HCT116 (cell line): ENCODE measurements at regions not wholly inside any gene's neighbourhood (a gene's known extent, or its start where the extent isn't known, plus 50 kb on each side); places are given as distances from the start of the nearest gene placed in this dataset.

Experiments
- EZH2 ChIP-seq: fragments of 200-600 bp; sonication (generic); IDR thresholded peaks from 2 replicates; pipeline ENCODE4 v1.6.1; 2017; ENCODE audit warnings: antibody characterized with exemption, mixed run types
- EZH2phosphoT487 ChIP-seq: fragments of 200-600 bp; IDR thresholded peaks from 2 replicates; pipeline ENCODE4 v1.6.1; 2018; ENCODE audit warnings: antibody characterized with exemption, borderline replicate concordance
- POLR2A ChIP-seq: IDR thresholded peaks from 2 replicates; pipeline ENCODE4 v1.7.0; 2011; ENCODE audit warnings: borderline replicate concordance; ENCODE audit not compliant: insufficient read depth, insufficient read length; ENCODE audit errors: extremely low read depth
- POLR2AphosphoS5 ChIP-seq: IDR thresholded peaks from 2 replicates; pipeline ENCODE4 v1.6.1; 2011; ENCODE audit warnings: mild to moderate bottlenecking, low read depth, low read length, moderate library complexity
- RAD21 ChIP-seq: IDR thresholded peaks from 2 replicates; pipeline ENCODE4 v1.6.1; 2012; ENCODE audit warnings: low read depth, mild to moderate bottlenecking
- SIN3A ChIP-seq: IDR thresholded peaks from 2 replicates; pipeline ENCODE4 v1.6.1; 2012; ENCODE audit warnings: low read depth
- SP1 ChIP-seq: IDR thresholded peaks from 2 replicates; pipeline ENCODE4 v1.6.1; 2012; ENCODE audit warnings: low read depth
- ZFX ChIP-seq: fragments of 450-650 bp; IDR thresholded peaks from 2 replicates; pipeline ENCODE4 v1.6.1; 2017
- TF ChIP-seq, protein P1 (sequence below), 3 experiments: fragments of 200-600 bp in 1 of 3; sonication (generic) in 1 of 3; IDR thresholded peaks in 2 of 3; conservative IDR thresholded peaks in 1 of 3; 2 replicates each; pipeline ENCODE4 v1.5.1; 2012 to 2017; ENCODE audit warnings: low read depth in 2 of 3, low read length in 2 of 3, antibody characterized with exemption in 1 of 3, borderline replicate concordance in 1 of 3, control low read depth in 1 of 3, mild to moderate bottlenecking in 1 of 3, mixed read lengths in 1 of 3, mixed run types in 1 of 3, moderate library complexity in 1 of 3; ENCODE audit not compliant: insufficient read depth in 1 of 3
- TF ChIP-seq, protein P2 (sequence below): IDR thresholded peaks from 2 replicates; pipeline ENCODE4 v1.6.1; 2012; ENCODE audit warnings: low read depth
- TF ChIP-seq, protein P3 (sequence below): IDR thresholded peaks from 2 replicates; pipeline ENCODE4 v1.6.1; 2012

DNA sequence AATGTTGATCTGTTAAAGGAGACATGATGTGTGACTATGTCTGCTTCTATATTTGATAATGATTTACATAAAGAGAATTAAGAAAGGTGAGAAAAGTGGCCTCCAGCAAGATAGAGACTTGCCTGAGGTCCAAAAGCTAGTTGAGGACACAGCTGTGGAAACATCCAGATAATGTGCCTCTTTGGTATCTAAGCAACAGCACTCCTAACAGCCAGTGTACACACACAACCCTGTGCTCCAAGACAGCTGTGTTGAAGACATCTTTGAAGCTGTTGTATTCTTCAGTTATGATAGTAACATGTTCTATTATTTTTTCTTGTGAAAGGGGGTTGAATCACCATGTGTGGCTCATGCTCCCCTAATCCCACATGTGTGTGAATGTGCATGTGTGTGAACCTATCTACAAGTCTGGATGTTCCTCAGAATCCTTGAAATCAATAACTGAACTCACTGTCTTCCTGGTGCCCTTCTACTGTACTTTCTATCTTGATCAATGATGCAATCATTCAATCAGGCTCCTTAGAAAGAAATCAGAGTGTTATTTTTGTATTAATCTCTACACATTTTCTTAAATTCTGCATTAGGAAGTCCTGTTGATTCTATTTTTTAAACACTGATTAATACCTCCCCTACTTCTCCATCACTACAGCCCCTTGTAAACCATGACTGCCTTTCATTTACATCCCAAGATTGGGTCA lies 116.7 kb upstream of the SSTR4 start:
- TF ChIP-seq POLR2AphosphoS5 (no peak), RAD21 (no peak), EZH2 (no peak), POLR2A (no peak), ZFX (no peak), SP1 (no peak), SIN3A (no peak), EZH2phosphoT487 (no peak)
- TF ChIP-seq, protein P1, sequence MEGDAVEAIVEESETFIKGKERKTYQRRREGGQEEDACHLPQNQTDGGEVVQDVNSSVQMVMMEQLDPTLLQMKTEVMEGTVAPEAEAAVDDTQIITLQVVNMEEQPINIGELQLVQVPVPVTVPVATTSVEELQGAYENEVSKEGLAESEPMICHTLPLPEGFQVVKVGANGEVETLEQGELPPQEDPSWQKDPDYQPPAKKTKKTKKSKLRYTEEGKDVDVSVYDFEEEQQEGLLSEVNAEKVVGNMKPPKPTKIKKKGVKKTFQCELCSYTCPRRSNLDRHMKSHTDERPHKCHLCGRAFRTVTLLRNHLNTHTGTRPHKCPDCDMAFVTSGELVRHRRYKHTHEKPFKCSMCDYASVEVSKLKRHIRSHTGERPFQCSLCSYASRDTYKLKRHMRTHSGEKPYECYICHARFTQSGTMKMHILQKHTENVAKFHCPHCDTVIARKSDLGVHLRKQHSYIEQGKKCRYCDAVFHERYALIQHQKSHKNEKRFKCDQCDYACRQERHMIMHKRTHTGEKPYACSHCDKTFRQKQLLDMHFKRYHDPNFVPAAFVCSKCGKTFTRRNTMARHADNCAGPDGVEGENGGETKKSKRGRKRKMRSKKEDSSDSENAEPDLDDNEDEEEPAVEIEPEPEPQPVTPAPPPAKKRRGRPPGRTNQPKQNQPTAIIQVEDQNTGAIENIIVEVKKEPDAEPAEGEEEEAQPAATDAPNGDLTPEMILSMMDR (IDR thresholded peaks at IDR 0.05 in 2 of 3, conservative IDR thresholded peaks at IDR 0.05 in 1 of 3; ENCODE audit: borderline replicate concordance in 1 of 3, insufficient read depth in 1 of 3, low read depth in 2 of 3, low read length in 2 of 3) = no peak
- TF ChIP-seq, protein P2, sequence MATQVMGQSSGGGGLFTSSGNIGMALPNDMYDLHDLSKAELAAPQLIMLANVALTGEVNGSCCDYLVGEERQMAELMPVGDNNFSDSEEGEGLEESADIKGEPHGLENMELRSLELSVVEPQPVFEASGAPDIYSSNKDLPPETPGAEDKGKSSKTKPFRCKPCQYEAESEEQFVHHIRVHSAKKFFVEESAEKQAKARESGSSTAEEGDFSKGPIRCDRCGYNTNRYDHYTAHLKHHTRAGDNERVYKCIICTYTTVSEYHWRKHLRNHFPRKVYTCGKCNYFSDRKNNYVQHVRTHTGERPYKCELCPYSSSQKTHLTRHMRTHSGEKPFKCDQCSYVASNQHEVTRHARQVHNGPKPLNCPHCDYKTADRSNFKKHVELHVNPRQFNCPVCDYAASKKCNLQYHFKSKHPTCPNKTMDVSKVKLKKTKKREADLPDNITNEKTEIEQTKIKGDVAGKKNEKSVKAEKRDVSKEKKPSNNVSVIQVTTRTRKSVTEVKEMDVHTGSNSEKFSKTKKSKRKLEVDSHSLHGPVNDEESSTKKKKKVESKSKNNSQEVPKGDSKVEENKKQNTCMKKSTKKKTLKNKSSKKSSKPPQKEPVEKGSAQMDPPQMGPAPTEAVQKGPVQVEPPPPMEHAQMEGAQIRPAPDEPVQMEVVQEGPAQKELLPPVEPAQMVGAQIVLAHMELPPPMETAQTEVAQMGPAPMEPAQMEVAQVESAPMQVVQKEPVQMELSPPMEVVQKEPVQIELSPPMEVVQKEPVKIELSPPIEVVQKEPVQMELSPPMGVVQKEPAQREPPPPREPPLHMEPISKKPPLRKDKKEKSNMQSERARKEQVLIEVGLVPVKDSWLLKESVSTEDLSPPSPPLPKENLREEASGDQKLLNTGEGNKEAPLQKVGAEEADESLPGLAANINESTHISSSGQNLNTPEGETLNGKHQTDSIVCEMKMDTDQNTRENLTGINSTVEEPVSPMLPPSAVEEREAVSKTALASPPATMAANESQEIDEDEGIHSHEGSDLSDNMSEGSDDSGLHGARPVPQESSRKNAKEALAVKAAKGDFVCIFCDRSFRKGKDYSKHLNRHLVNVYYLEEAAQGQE = no peak
- TF ChIP-seq, protein P3, sequence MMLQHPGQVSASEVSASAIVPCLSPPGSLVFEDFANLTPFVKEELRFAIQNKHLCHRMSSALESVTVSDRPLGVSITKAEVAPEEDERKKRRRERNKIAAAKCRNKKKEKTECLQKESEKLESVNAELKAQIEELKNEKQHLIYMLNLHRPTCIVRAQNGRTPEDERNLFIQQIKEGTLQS = no peak
